GM03348 (cell line): ENCODE measurements at regions not wholly inside any gene's neighbourhood (a gene's known extent, or its start where the extent isn't known, plus 50 kb on each side); places are given as distances from the start of the nearest gene placed in this dataset.
"Not testable (repeated sequence)": the region's sequence is repeated elsewhere in the genome, so short reads cannot be mapped to it uniquely, and the experiment has no call there.

Source experiments
- DNase-seq: peaks from one replicate; pipeline ENCODE4 v3.0.0; 2012; ENCODE audit warnings: low spot score

GRCh38 chr13:57909833-57910232 is 278.3 kb downstream of the PCDH17 start:
- not testable (repeated sequence) for DNase-seq

DNA sequence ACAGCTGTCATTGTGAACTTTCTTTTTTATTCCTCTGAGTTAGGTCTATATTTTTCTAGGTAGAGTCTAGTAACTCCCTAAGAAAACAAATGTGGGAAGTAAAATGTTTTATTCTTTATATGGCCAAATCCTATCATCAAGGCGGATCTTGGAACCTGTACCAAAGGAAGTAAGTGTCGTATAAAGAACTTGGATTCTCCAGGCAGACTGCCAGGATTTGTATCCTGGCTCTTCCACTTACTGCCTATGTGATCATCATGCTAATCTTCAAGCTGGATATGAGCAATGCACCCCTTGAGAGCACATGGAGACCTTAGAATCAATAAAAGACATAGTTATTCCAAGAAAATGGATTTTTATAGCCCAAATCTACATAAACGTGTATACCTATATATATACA is 286.5 kb downstream of the PCDH17 start:
- no peak for DNase-seq

DNA sequence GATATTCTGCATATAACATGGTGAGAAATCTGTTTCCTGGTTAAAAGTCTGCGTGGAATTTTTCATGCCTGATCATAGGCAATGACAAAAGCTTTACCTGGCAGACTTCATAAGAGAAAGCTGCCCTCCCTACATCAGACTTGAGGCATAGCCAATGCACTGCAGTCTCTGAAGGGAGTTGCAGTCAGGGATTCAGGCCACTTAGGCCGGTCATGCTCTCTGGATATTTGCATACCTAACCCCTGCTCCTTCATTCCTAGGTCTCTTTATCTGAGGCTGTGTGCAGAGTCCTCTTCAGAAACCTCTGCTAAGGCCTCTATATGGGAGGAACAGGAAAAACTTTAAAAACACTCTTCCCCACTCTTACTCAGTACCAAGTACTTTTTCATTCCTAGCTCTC is 287.4 kb downstream of the PCDH17 start:
- DNase-seq: no peak

GRCh38 chr13:57925250-57925649 is 293.7 kb downstream of the PCDH17 start:
- no peak for DNase-seq

DNA sequence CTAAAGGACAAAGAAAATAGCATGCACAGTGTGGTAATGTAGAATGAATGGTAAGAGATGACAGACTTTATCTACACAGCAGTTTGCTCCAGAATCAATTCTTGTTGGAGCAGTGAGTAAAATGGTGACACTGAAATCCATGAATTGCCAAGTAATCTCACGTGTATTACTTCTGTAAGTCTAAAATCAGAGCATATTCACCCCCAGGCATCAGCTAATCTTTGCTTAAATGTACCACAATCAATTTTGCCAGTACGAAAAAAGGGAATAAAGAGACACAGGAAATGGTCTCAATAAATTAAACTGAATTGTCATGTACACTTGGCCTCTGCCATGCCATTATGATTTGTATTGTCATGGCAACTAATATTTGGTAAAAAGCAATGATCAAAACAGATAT is 294.2 kb downstream of the PCDH17 start:
- no peak for DNase-seq

DNA sequence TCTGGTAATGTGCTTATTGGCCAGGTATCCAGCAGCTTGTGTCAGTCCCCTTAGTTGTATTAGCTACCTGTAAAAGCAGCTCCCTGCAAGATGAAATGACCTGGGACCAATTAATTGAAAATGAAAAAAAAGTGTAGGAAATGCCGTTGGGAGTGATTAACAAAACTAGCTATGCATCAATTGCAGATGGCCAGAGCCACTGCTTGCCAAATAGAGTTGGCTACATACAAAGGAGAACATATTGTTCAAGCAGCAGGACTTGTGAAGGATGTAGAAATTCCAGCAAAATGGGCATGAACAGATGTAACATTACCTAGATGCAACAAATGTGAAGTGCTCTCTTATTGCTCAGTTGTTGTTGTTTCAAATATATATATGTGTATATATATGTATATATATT is 300.5 kb downstream of the PCDH17 start:
- no peak for DNase-seq

DNA sequence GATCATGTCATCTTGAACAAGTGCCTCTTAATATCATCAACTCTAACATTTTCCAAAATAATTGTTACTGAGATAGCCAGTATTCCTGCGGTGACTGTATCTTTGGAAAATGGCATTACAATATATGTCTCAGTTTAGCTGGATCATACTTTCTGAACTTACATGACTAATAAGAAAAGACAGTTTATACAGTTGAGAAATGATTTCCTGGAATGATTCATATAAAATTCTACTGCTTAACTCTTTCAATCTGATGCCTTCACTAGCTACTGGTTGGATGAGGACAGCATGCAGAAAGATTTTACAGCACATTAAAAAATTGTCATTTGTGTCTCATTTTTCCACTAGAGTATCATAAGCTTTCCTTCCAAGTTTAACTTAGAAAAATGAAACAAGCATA is 302.1 kb downstream of the PCDH17 start:
- no peak for DNase-seq

GRCh38 chr13:57935965-57936364 is 304.4 kb downstream of the PCDH17 start:
- DNase-seq: no peak

DNA sequence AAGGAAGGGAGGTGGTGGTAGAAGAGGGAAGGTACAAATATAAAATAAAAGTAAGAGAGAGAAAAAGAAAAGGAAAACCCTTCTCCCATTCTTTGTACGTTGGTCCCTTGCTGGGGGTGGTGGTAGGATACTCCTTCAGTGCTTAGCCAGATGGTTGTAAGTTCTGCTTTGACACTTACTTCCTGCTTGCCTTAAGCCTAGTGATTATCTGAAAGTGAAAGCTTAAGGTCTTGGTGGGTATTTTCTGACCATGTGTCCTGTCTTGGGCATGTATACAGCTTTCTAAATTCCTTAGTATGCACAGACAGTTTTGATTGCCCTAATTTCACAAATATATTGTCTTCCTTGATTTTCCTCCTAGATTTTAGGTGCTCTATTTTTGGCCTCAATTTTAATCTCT is 314.8 kb downstream of the PCDH17 start:
- DNase-seq: no peak

DNA sequence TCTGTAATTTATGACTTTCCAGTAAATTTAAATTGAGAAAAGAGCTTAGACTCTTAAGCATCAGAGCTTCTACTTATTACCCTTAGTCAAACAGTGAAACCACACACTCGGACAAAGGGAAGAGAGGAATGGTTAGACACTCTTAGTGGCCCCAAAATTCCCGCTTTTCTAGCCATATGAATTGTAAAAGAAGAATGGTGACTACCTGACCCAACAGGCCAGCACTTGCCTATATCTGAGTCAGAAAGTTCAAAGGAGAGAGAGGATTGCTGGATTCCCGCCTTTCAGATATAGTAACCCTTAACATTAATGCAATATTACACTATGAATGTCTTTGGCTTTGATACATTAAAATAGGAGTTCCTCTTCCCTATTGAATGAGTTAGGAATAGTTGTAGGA is 317.3 kb downstream of the PCDH17 start:
- DNase-seq: no peak

GRCh38 chr13:57969951-57970350 is 338.4 kb downstream of the PCDH17 start:
- no peak for DNase-seq

DNA sequence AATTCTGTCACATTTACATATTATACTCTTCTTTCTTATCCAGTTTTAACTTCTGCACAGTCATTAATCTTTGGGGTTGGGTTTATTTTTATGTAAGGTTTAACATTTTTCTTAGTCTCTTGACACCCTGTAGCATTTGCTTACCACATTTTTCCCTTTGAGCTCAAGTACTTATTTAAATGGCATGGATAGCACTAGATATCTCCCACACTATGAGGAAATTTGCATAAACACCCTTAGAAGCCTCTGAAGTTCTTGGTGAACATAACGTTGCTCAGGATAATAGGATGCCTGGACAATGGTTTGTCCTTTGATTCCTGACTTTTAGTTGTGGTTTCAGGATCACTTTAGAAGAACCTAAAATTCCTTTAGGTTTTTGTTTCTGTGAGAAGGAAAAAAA is 338.9 kb downstream of the PCDH17 start:
- DNase-seq: no peak

DNA sequence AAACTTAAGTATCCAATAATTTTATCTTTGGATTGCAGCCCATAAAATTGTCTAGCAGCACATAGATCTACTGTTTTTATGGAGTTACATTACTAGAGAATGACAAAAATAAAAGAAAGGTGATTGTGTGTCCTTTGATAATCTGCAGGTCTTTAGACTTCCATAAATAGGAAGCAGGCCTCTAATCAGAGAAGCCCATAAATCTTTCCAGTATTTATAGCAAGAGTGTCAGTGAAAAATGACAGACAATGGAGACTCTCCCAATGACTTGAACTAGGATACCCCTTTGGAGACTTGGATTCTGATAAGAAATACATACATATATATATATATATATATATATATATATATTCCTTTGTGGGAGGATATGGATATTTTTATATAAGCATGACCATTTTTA is 351.2 kb downstream of the PCDH17 start:
- DNase-seq: no peak

DNA sequence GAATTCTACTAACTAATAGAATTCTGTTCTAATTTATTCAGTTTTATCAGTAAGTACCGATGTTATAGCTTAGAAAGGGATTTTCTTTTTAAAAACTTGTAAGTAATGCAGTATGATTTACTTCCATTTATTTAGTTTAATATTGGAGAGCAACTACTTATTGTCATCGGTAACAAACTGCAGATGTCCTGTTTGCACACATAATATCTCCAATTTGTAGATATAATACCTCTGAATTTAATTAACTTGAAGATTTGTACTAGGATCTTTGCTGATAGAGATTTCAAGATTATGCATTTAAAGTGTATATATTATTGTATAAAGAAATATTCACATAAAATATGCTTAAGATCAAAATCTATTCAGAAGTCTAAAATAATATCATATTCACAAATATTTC is 356.7 kb downstream of the PCDH17 start:
- no peak for DNase-seq

- DNase-seq: no peak
Observed at GRCh38 chr13:57991041-57991440, 359.5 kb downstream of the PCDH17 start.

DNA sequence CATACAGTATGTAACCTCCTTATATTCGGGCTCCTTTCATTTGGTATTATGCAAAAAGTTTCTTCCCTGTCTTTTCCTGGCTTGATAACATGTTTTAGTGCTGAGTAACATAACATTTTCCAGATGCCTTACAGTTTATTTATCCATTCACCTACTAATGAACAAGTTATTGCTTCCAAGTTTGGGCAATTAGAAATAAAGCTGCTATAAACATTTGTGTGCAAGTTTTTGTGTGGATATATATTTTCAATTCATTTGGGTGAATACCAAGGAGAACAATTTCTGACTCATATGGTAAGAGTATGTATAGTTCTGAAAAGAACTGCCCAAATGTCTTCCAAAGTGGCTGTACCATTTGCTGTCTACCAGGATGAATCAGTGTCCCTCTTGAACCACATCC is 360.9 kb downstream of the PCDH17 start:
- DNase-seq: no peak

- no peak for DNase-seq
Observed at GRCh38 chr13:57996717-57997116, 365.2 kb downstream of the PCDH17 start.

DNA sequence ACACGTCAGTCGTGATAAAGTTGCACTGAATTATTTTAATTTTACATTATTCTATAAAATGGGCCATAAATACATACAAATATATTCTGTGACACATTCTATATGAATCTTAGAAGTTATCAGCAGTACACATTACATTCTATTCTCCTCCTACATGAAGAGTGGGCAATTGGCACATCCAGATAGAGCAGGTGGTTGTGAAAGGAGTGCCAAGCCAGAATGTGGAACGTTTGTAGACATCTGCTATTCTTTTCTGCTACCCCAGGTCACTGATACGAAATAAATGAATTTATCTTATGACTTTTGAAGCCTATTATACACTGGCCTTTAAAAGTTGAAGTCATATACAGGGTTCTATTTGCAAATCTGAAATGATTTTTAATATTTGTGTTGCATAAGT is 373.2 kb downstream of the PCDH17 start:
- DNase-seq: no peak

DNA sequence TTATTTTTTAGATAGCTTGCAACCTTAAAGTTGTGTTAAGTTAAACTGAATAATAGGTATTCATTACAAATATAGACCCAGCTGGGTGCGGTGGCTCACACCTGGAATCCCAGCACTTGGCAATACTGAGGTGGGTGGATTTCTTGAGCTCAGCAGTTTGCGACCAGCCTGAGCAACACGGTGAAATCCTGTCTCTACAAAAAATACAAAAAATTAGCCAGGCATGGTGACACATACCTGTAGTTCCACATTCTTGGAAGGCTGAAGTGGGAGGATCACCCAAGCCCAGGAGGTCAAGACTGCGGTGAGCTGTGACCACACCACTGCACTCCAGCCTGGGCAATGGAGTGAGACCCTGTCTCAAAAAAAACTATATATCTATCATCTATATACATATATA is 386.5 kb downstream of the PCDH17 start:
- no peak for DNase-seq

DNA sequence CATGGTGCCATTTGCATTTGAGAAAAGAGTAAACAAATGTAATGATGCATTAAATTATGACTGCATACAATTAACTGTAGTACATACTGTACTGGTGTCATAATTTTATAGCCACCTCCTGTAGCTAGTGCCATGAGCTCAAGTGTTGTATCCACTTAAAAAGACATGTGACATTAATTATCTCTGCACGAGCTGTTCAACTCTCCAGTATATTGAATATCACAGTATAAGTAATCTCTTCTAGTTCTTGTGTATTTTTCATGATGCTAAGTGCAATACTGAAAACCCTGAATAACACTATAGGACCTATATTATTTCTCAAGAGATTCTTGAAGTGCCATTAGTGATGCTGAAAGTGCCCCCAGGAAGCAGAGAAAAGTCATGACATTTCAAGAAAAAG is 387.3 kb downstream of the PCDH17 start:
- DNase-seq: no peak

- no peak for DNase-seq
Observed at GRCh38 chr13:58024103-58024502, 392.6 kb downstream of the PCDH17 start.

DNA sequence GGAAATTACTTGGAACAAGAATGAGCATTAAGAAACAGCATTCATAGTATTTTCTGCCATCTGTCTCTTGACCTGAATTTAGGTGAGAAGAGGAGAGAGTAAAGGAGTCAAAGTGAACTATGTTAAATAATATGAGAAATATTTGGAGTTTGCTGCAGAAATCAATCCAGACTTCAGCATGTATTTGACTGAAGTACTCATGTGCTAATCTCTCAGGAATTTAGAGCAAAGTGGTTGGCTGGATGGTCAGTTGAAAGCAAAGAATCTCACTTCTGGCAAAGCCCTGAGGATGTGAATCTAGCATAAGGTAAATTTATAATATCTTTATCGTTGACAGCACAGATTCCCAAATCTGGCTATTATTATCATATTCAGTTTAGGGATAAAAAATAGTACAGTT is 394.3 kb downstream of the PCDH17 start:
- no peak for DNase-seq

DNA sequence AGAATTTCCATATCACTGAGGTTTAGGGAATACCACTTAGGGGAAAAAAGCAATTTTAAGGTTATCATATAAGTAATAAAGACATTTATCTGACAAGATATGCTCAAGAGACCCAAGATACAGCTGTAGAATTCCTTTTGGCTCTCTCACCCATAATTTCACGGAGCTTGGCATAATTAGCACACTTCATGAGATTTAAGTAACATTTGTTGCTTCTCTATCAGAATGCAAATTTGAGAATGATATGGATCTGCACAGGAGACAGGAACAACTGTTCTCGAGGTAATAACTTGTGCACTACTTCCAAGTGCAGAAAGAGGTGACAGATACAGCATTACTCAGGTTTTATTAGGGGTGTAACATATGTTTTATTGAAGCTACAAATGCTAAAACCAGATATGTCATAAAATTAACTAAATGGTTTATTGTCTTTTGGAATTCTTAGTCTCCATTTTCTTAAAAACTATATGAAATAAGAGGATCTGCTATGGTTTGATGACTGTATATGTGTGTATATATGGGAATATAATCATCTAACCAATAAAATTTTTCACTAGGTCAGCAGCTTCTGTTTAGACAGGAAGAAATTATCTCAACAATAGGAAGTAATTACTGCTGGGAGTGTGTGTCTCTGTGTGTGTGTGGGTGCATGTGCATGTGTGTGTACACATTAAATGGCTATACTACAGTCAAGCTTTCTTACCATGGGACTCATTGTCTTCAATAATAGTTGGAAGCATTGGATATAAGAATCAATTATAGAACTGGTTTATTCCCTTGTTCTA is 401.3 kb downstream of the PCDH17 start:
- DNase-seq: no peak

- no peak for DNase-seq
Observed at GRCh38 chr13:58043971-58044370, 412.4 kb downstream of the PCDH17 start.

DNA sequence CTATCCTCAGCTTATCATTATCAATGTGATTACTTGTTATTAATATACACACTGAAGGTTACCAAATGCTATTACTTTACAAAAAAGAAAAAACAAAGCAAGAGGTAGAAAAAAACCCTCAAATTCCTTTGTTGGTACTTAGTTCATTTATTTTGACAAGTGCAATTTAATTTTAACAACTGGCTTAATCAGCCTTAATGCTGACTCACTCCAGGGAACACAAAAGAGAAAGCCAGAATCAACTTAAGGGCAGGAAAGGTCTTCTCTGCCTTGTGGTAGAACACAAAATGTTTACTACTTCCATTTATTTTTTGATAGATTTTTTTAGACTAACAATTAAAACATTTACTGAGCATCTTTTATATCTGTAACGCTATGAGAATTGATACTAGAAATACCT is 417.1 kb downstream of the PCDH17 start:
- DNase-seq: no peak
